OCI-LY1 (cell line): ENCODE measurements at regions not wholly inside any gene's neighbourhood (a gene's known extent, or its start where the extent isn't known, plus 50 kb on each side); places are given as distances from the start of the nearest gene placed in this dataset.

Experiments used
- H2AFZ ChIP-seq: fragments of 200-600 bp; sonication (generic), shearing (Covaris generic); 2 replicates; pipeline ENCODE4 v1.6.0; 2014; ENCODE audit warnings: antibody characterized with exemption, mild to moderate bottlenecking, low read length
- H3F3A ChIP-seq: fragments of 200-600 bp; sonication (generic), shearing (Covaris generic); 2 replicates; pipeline ENCODE4 v1.6.0; 2014; ENCODE audit warnings: mild to moderate bottlenecking, antibody characterized with exemption, low read length, moderate library complexity; ENCODE audit not compliant: insufficient read depth
- H3K27ac ChIP-seq: fragments of 200-600 bp; sonication (generic); 2 replicates; pipeline ENCODE4 v1.5.1; 2014; ENCODE audit warnings: low read length, mixed run types, mild to moderate bottlenecking, low read depth; ENCODE audit not compliant: poor library complexity, severe bottlenecking
- H3K27me3 ChIP-seq: fragments of 200-600 bp; sonication (generic); 2 replicates; pipeline ENCODE4 v1.6.0; 2014; ENCODE audit warnings: antibody characterized with exemption, mild to moderate bottlenecking, low read length, moderate library complexity; ENCODE audit not compliant: insufficient read depth
- H3K36me3 ChIP-seq: fragments of 200-600 bp; sonication (generic); 2 replicates; pipeline ENCODE4 v1.6.1; 2014; ENCODE audit warnings: mild to moderate bottlenecking, antibody characterized with exemption, low read length, moderate library complexity, mixed read lengths; ENCODE audit not compliant: insufficient read depth
- H3K4me1 ChIP-seq: fragments of 200-600 bp; sonication (generic); 2 replicates; pipeline ENCODE4 v1.5.1; 2014; ENCODE audit warnings: mild to moderate bottlenecking, low read length, moderate library complexity; ENCODE audit not compliant: insufficient read depth, severe bottlenecking
- H3K4me2 ChIP-seq: fragments of 200-600 bp; sonication (generic), shearing (Covaris generic); 2 replicates; pipeline ENCODE4 v1.6.1; 2014; ENCODE audit warnings: low read length
- H3K4me3 ChIP-seq: fragments of 200-600 bp; sonication (generic); 2 replicates; pipeline ENCODE4 v1.5.1; 2014; ENCODE audit warnings: low read length, low read depth, mild to moderate bottlenecking, mixed read lengths; ENCODE audit not compliant: poor library complexity, severe bottlenecking
- H3K79me2 ChIP-seq: fragments of 200-600 bp; shearing (Covaris generic); 2 replicates; pipeline ENCODE4 v1.6.1; 2016; ENCODE audit warnings: mixed run types, low read length, mixed read lengths; ENCODE audit not compliant: insufficient read depth
- H3K9ac ChIP-seq: fragments of 200-600 bp; sonication (generic), shearing (Covaris generic); 2 replicates; pipeline ENCODE4 v1.6.1; 2014; ENCODE audit warnings: mild to moderate bottlenecking, low read length, mixed read lengths
- H3K9me2 ChIP-seq: fragments of 200-600 bp; sonication (generic), shearing (Covaris generic); 2 replicates; pipeline ENCODE4 v1.6.1; 2014; ENCODE audit warnings: low read depth, mild to moderate bottlenecking, low read length, mixed read lengths
- H3K9me3 ChIP-seq: fragments of 200-600 bp; shearing (Covaris generic); 2 replicates; pipeline ENCODE4 v1.6.1; 2014; ENCODE audit warnings: low read length, mixed read lengths
- H4K20me1 ChIP-seq: fragments of 200-600 bp; sonication (generic), shearing (Covaris generic); 2 replicates; pipeline ENCODE4 v1.6.0; 2016; ENCODE audit warnings: mild to moderate bottlenecking, low read length; ENCODE audit not compliant: insufficient read depth
- CTCF ChIP-seq: fragments of 200-600 bp; sonication (generic), shearing (Covaris generic); IDR thresholded peaks from 2 replicates; pipeline ENCODE4 v1.5.1; 2017; ENCODE audit warnings: mild to moderate bottlenecking, antibody characterized with exemption, low read length, moderate library complexity, mixed read lengths
- EZH2 ChIP-seq: fragments of 200-600 bp; sonication (generic), shearing (Covaris generic); IDR thresholded peaks from 2 replicates; pipeline ENCODE4 v1.8.0; 2017; ENCODE audit warnings: borderline replicate concordance, mixed run types, mild to moderate bottlenecking, antibody characterized with exemption, low read length, moderate library complexity, mixed read lengths

- Histone ChIP-seq H3K4me3 (no peak overlapping the region), H3K36me3 (no peaks in the 10 kb centered on the region), H3K4me2 (no peak overlapping the region), H3K9me3 (no peaks in the 10 kb centered on the region), H4K20me1 (no peaks in the 10 kb centered on the region), H3K9ac (no peak overlapping the region), H2AFZ (no peak overlapping the region), H3K27me3 (no peaks in the 10 kb centered on the region), H3F3A (no peaks in the 10 kb centered on the region), H3K9me2 (no peaks in the 10 kb centered on the region), H3K27ac (no peak overlapping the region), H3K79me2 (no peaks in the 10 kb centered on the region), H3K4me1 (no peaks in the 10 kb centered on the region)
- no peak for TF ChIP-seq EZH2
- TF ChIP-seq CTCF, result no peak
These were observed 245.6 kb upstream of the SALL3 start for GRCh38 chr18:78733762-78734613.

- no peaks in the 10 kb centered on the region for H3K9me3 ChIP-seq
- no peak for TF ChIP-seq EZH2
- no peak for TF ChIP-seq CTCF
- H3K4me2 ChIP-seq, result no peak overlapping the region
- H3K4me1 ChIP-seq, result no peaks in the 10 kb centered on the region
- H3K27ac ChIP-seq, result no peak overlapping the region
- H2AFZ ChIP-seq, result no peak overlapping the region
- H3K9me2 ChIP-seq, result no peaks in the 10 kb centered on the region
- no peaks in the 10 kb centered on the region for H3K27me3 ChIP-seq
- no peaks in the 10 kb centered on the region for H3K79me2 ChIP-seq
- H4K20me1 ChIP-seq, result no peaks in the 10 kb centered on the region
- H3K4me3 ChIP-seq, result no peak overlapping the region
- no peak overlapping the region for H3K9ac ChIP-seq
- H3F3A ChIP-seq, result no peaks in the 10 kb centered on the region
- H3K36me3 ChIP-seq, result no peaks in the 10 kb centered on the region
These were observed 245.0 kb upstream of the SALL3 start for GRCh38 chr18:78734614-78734945.

- no peak overlapping the region for H2AFZ ChIP-seq
- H3F3A ChIP-seq, result no peaks in the 10 kb centered on the region
- TF ChIP-seq EZH2 (no peak), CTCF (no peak)
- no peaks in the 10 kb centered on the region for H3K27me3 ChIP-seq
- H3K36me3 ChIP-seq, result no peaks in the 10 kb centered on the region
- no peak overlapping the region for H3K9ac ChIP-seq
- H3K4me3 ChIP-seq, result no peak overlapping the region
- H3K79me2 ChIP-seq, result no peaks in the 10 kb centered on the region
- H3K9me2 ChIP-seq, result no peaks in the 10 kb centered on the region
- H4K20me1 ChIP-seq, result no peaks in the 10 kb centered on the region
- H3K27ac ChIP-seq, result no peak overlapping the region
- no peak overlapping the region for H3K4me2 ChIP-seq
- no peaks in the 10 kb centered on the region for H3K4me1 ChIP-seq
- H3K9me3 ChIP-seq, result no peaks in the 10 kb centered on the region
These were observed 244.2 kb upstream of the SALL3 start for GRCh38 chr18:78735131-78736014.
